Effector CD4-positive, alpha-beta T cell (primary cell): ENCODE measurements at regions not wholly inside any gene's neighbourhood (a gene's known extent, or its start where the extent isn't known, plus 50 kb on each side); places are given as distances from the start of the nearest gene placed in this dataset.

ENCODE experiments used
- DNase-seq: peaks from one replicate; pipeline ENCODE4 v3.0.0-alpha.2; 2020

GRCh38 chr2:145710303-145710702, 1190.4 kb upstream of the ZEB2 start:
- no peak for DNase-seq

GRCh38 chr2:145702305-145702704, 1182.4 kb upstream of the ZEB2 start:
- no peak for DNase-seq

GRCh38 chr2:145692971-145693478, 1173.1 kb upstream of the ZEB2 start:
- DNase-seq = no peak

GRCh38 chr2:145691659-145692058, 1171.7 kb upstream of the ZEB2 start:
- DNase-seq = no peak

GRCh38 chr2:145690183-145690778, 1170.4 kb upstream of the ZEB2 start:
- no peak for DNase-seq

- no peak for DNase-seq
These were observed 1169.4 kb upstream of the ZEB2 start for GRCh38 chr2:145689277-145689676.

GRCh38 chr2:145688156-145688555, 1168.2 kb upstream of the ZEB2 start:
- no peak for DNase-seq

- no peak for DNase-seq
These were observed 1167.7 kb upstream of the ZEB2 start for GRCh38 chr2:145687442-145688134.

GRCh38 chr2:145685383-145686050, 1165.6 kb upstream of the ZEB2 start:
- no peak for DNase-seq

- DNase-seq = no peak
These were observed 1162.7 kb upstream of the ZEB2 start for GRCh38 chr2:145682546-145683157.

- DNase-seq = no peak
These were observed 1160.4 kb upstream of the ZEB2 start for GRCh38 chr2:145680276-145680675.

GRCh38 chr2:145677371-145677770, 1157.5 kb upstream of the ZEB2 start:
- no peak for DNase-seq

- no peak for DNase-seq
These were observed 1154.8 kb upstream of the ZEB2 start for GRCh38 chr2:145674705-145675104.

- no peak for DNase-seq
These were observed 1149.4 kb upstream of the ZEB2 start for GRCh38 chr2:145669301-145669700.

GRCh38 chr2:145666552-145666951, 1146.6 kb upstream of the ZEB2 start:
- no peak for DNase-seq

GRCh38 chr2:145657265-145657664, 1137.3 kb upstream of the ZEB2 start:
- DNase-seq = no peak

GRCh38 chr2:145655165-145655765, 1135.3 kb upstream of the ZEB2 start:
- no peak for DNase-seq

- DNase-seq = no peak
These were observed 1134.8 kb upstream of the ZEB2 start for GRCh38 chr2:145654746-145655145.

- no peak for DNase-seq
These were observed 1134.2 kb upstream of the ZEB2 start for GRCh38 chr2:145654156-145654555.

GRCh38 chr2:145653553-145653952, 1133.6 kb upstream of the ZEB2 start:
- no peak for DNase-seq

GRCh38 chr2:145652571-145653545, 1132.9 kb upstream of the ZEB2 start:
- no peak for DNase-seq

- no peak for DNase-seq
These were observed 1132.1 kb upstream of the ZEB2 start for GRCh38 chr2:145652036-145652435.
